ENCODE measurements at regions not wholly inside any gene's neighbourhood (a gene's known extent, or its start where the extent isn't known, plus 50 kb on each side); places are given as distances from the start of the nearest gene placed in this dataset.

- ATAC-seq, result no peak
- WGBS, 2 donors (ENCODE audit: low coverage in 1 of 2), result 64 to 82% methylated on average over 2 to 3 of the region's 3 CpGs
- H3K27me3 ChIP-seq, result no peaks in the 10 kb centered on the region
Measured at GRCh38 chr20:40326784-40327183, 362.3 kb downstream of the MAFB start.

GRCh38 chr20:40325006-40325568 lies 363.9 kb downstream of the MAFB start:
- TF ChIP-seq EP300 (IDR thresholded peaks at IDR 0.05) (no peak), POLR2AphosphoS5 (IDR thresholded peaks at IDR 0.05) (no peak), POLR2A (IDR thresholded peaks at IDR 0.05) (no peak), CTCF (IDR thresholded peaks at IDR 0.05) (no peak)
- Histone ChIP-seq H3K27me3 (no peaks in the 10 kb centered on the region), H3K4me3 (no peak overlapping the region), H3K4me1 (no peaks in the 10 kb centered on the region), H3K36me3 (no peaks in the 10 kb centered on the region), H3K9me3 (no peaks in the 10 kb centered on the region), H3K27ac (no peak overlapping the region)
- 83% methylated on average over 2 of the region's 2 CpGs; no CpG with 5 or more reads in 1 of the 2 donors for WGBS, 2 donors (ENCODE audit: low coverage in 1 of 2)
- ATAC-seq, result no peak

More at GRCh38 chr20:40326784-40327183, 362.3 kb downstream of the MAFB start:
- no peak overlapping the region for H3K27ac ChIP-seq
- no peak overlapping the region for H3K4me3 ChIP-seq
- no peaks in the 10 kb centered on the region for H3K4me1 ChIP-seq
- TF ChIP-seq CTCF (IDR thresholded peaks at IDR 0.05), result no peak
- TF ChIP-seq POLR2AphosphoS5 (IDR thresholded peaks at IDR 0.05), result no peak
- no peak for TF ChIP-seq EP300 (IDR thresholded peaks at IDR 0.05)
- TF ChIP-seq POLR2A (IDR thresholded peaks at IDR 0.05), result no peak
- no peaks in the 10 kb centered on the region for H3K9me3 ChIP-seq
- H3K36me3 ChIP-seq, result no peaks in the 10 kb centered on the region

GRCh38 chr20:40323361-40323794 lies 365.7 kb downstream of the MAFB start:
- Histone ChIP-seq H3K9me3 (no peaks in the 10 kb centered on the region), H3K4me1 (no peaks in the 10 kb centered on the region), H3K36me3 (no peaks in the 10 kb centered on the region), H3K27me3 (no peaks in the 10 kb centered on the region), H3K4me3 (no peak overlapping the region), H3K27ac (no peak overlapping the region)
- 72 to 76% methylated on average over 3 to 4 of the region's 5 CpGs for WGBS, 2 donors (ENCODE audit: low coverage in 1 of 2)
- TF ChIP-seq EP300 (IDR thresholded peaks at IDR 0.05) (no peak), CTCF (IDR thresholded peaks at IDR 0.05) (no peak), POLR2A (IDR thresholded peaks at IDR 0.05) (no peak), POLR2AphosphoS5 (IDR thresholded peaks at IDR 0.05) (no peak)
- no peak for ATAC-seq

- no peak for ATAC-seq
- WGBS, 2 donors (ENCODE audit: low coverage in 1 of 2), result 45 to 69% methylated on average over 1 of the region's 1 CpG
- no peaks in the 10 kb centered on the region for H3K36me3 ChIP-seq
- no peak overlapping the region for H3K4me3 ChIP-seq
- TF ChIP-seq EP300 (IDR thresholded peaks at IDR 0.05) (no peak), POLR2A (IDR thresholded peaks at IDR 0.05) (no peak), POLR2AphosphoS5 (IDR thresholded peaks at IDR 0.05) (no peak), CTCF (IDR thresholded peaks at IDR 0.05) (no peak)
- H3K27ac ChIP-seq, result no peak overlapping the region
- H3K4me1 ChIP-seq, result no peaks in the 10 kb centered on the region
- no peaks in the 10 kb centered on the region for H3K27me3 ChIP-seq
- no peaks in the 10 kb centered on the region for H3K9me3 ChIP-seq
Measured at GRCh38 chr20:40322941-40323340, 366.1 kb downstream of the MAFB start.

GRCh38 chr20:40320517-40321011 lies 368.5 kb downstream of the MAFB start:
- WGBS, 2 donors (ENCODE audit: low coverage in 1 of 2), result 66 to 86% methylated on average over 3 to 4 of the region's 7 CpGs
- Histone ChIP-seq H3K36me3 (no peaks in the 10 kb centered on the region), H3K4me1 (no peaks in the 10 kb centered on the region), H3K4me3 (no peak overlapping the region), H3K9me3 (no peaks in the 10 kb centered on the region), H3K27me3 (no peaks in the 10 kb centered on the region), H3K27ac (no peak overlapping the region)
- TF ChIP-seq POLR2A (IDR thresholded peaks at IDR 0.05), result no peak
- TF ChIP-seq POLR2AphosphoS5 (IDR thresholded peaks at IDR 0.05), result no peak
- TF ChIP-seq EP300 (IDR thresholded peaks at IDR 0.05), result no peak
- TF ChIP-seq CTCF (IDR thresholded peaks at IDR 0.05), result no peak
- ATAC-seq, result no peak
